ENCODE measurements at regions not wholly inside any gene's neighbourhood (a gene's known extent, or its start where the extent isn't known, plus 50 kb on each side); places are given as distances from the start of the nearest gene placed in this dataset.

- TF ChIP-seq CTCF (conservative IDR thresholded peaks at IDR 0.05 in 1 of 2, IDR thresholded peaks at IDR 0.05 in 1 of 2; ENCODE audit: low read depth in 1 of 2, low read length in 2 of 2) (no peak), EZH2 (IDR thresholded peaks at IDR 0.05; ENCODE audit: low read length, missing control alignments) (no peak)
- no peak for DNase-seq (ENCODE audit: low read depth in 2 of 2)
- no peaks in the 10 kb centered on the region for H3K4me1 ChIP-seq (ENCODE audit: control insufficient read depth, extremely low read depth, insufficient read depth, low read length)
- no peaks in the 10 kb centered on the region for H4K20me1 ChIP-seq (ENCODE audit: control insufficient read depth, extremely low read depth, insufficient read depth, low read length)
- no peak overlapping the region for H3K9ac ChIP-seq (ENCODE audit: insufficient read depth, low read length)
- no peak overlapping the region for H3K4me3 ChIP-seq (replicated peaks in 1 of 4; ENCODE audit: control extremely low read depth in 1 of 4, insufficient read depth in 1 of 4, low read depth in 3 of 4, low read length in 4 of 4)
- no peak overlapping the region for H3K4me2 ChIP-seq (ENCODE audit: extremely low read depth, insufficient read depth, low read length)
- H3K9me3 ChIP-seq (ENCODE audit: control insufficient read depth, insufficient read depth, low read depth, low read length): no peaks in the 10 kb centered on the region
- no peaks in the 10 kb centered on the region for H3K36me3 ChIP-seq (ENCODE audit: control insufficient read depth, insufficient read depth, low read length)
- no peaks in the 10 kb centered on the region for H3K27me3 ChIP-seq (ENCODE audit: control insufficient read depth, insufficient read depth, low read length)
- no peaks in the 10 kb centered on the region for H3K79me2 ChIP-seq (ENCODE audit: control insufficient read depth, insufficient read depth, low read length)
- no peak overlapping the region for H3K27ac ChIP-seq (ENCODE audit: insufficient read depth, low read length)
- no peak overlapping the region for H2AFZ ChIP-seq (ENCODE audit: low read length)
Measured at GRCh38 chr3:166360720-166361119, 523.5 kb upstream of the BCHE start.

DNA sequence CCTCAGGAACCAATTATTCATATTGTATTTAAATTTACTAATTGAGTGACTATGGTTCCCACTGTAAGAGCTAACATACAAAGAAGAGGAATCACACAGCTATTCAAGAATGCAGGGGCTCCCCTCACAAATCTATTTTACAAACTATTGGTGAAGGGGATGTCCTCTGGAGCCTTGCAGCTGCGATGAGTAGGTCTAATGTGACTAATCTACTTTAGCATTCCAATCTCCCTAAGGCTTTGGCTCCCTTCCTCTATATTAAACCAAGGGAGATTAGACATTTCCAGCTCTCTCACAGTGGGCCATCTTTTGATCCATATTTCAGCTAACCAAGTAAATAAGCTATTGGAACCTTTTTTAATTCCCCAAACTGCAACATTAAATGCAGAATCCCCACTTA, 514.2 kb upstream of the BCHE start:
- no peaks in the 10 kb centered on the region for H3K27me3 ChIP-seq (ENCODE audit: control insufficient read depth, insufficient read depth, low read length)
- H3K79me2 ChIP-seq (ENCODE audit: control insufficient read depth, insufficient read depth, low read length): no peaks in the 10 kb centered on the region

GRCh38 chr3:166340604-166341266, 503.5 kb upstream of the BCHE start:
- no peak for TF ChIP-seq EZH2 (IDR thresholded peaks at IDR 0.05; ENCODE audit: low read length, missing control alignments)
- no peak overlapping the region for H3K9ac ChIP-seq (ENCODE audit: insufficient read depth, low read length)
- peak in 1 of 2 donors; percentile 23 for DNase-seq (ENCODE audit: low read depth in 2 of 2)
- H3K4me1 ChIP-seq (ENCODE audit: control insufficient read depth, extremely low read depth, insufficient read depth, low read length): no peaks in the 10 kb centered on the region
- no peak overlapping the region for H3K27ac ChIP-seq (ENCODE audit: insufficient read depth, low read length)
- no peaks in the 10 kb centered on the region for H3K9me3 ChIP-seq (ENCODE audit: control insufficient read depth, insufficient read depth, low read depth, low read length)
- H3K36me3 ChIP-seq (ENCODE audit: control insufficient read depth, insufficient read depth, low read length): no peaks in the 10 kb centered on the region
- H3K4me3 ChIP-seq (replicated peaks in 1 of 4; ENCODE audit: control extremely low read depth in 1 of 4, insufficient read depth in 1 of 4, low read depth in 3 of 4, low read length in 4 of 4): no peak overlapping the region
- no peaks in the 10 kb centered on the region for H4K20me1 ChIP-seq (ENCODE audit: control insufficient read depth, extremely low read depth, insufficient read depth, low read length)
- H3K4me2 ChIP-seq (ENCODE audit: extremely low read depth, insufficient read depth, low read length): no peak overlapping the region
- no peak overlapping the region for H2AFZ ChIP-seq (ENCODE audit: low read length)
- H3K27me3 ChIP-seq (ENCODE audit: control insufficient read depth, insufficient read depth, low read length): no peaks in the 10 kb centered on the region
- H3K79me2 ChIP-seq (ENCODE audit: control insufficient read depth, insufficient read depth, low read length): no peaks in the 10 kb centered on the region

More for the DNA sequence above, 514.2 kb upstream of the BCHE start:
- no peaks in the 10 kb centered on the region for H3K9me3 ChIP-seq (ENCODE audit: control insufficient read depth, insufficient read depth, low read depth, low read length)
- no peak for TF ChIP-seq CTCF (conservative IDR thresholded peaks at IDR 0.05 in 1 of 2, IDR thresholded peaks at IDR 0.05 in 1 of 2; ENCODE audit: low read depth in 1 of 2, low read length in 2 of 2)
- TF ChIP-seq EZH2 (IDR thresholded peaks at IDR 0.05; ENCODE audit: low read length, missing control alignments): no peak
- H3K4me2 ChIP-seq (ENCODE audit: extremely low read depth, insufficient read depth, low read length): no peak overlapping the region
- DNase-seq (ENCODE audit: low read depth in 2 of 2): peak in 1 of 2 donors; percentile 50
- no peaks in the 10 kb centered on the region for H3K4me1 ChIP-seq (ENCODE audit: control insufficient read depth, extremely low read depth, insufficient read depth, low read length)
- no peak overlapping the region for H3K9ac ChIP-seq (ENCODE audit: insufficient read depth, low read length)
- no peak overlapping the region for H3K4me3 ChIP-seq (replicated peaks in 1 of 4; ENCODE audit: control extremely low read depth in 1 of 4, insufficient read depth in 1 of 4, low read depth in 3 of 4, low read length in 4 of 4)
- no peaks in the 10 kb centered on the region for H4K20me1 ChIP-seq (ENCODE audit: control insufficient read depth, extremely low read depth, insufficient read depth, low read length)
- H3K27ac ChIP-seq (ENCODE audit: insufficient read depth, low read length): no peak overlapping the region
- no peaks in the 10 kb centered on the region for H3K36me3 ChIP-seq (ENCODE audit: control insufficient read depth, insufficient read depth, low read length)
- no peak overlapping the region for H2AFZ ChIP-seq (ENCODE audit: low read length)
